ENCODE measurements at regions not wholly inside any gene's neighbourhood (a gene's known extent, or its start where the extent isn't known, plus 50 kb on each side); places are given as distances from the start of the nearest gene placed in this dataset.
A peak's percentile ranks its signal among the peaks of the same experiment; 100 is the strongest.

- TF ChIP-seq FOXP4 (CRISPR knock-in tag; IDR thresholded peaks at IDR 0.05; ENCODE audit: borderline replicate concordance): no peak
- TF ChIP-seq HLTF (IDR thresholded peaks at IDR 0.05): no peak
- no peak for TF ChIP-seq ZNF274 (IDR thresholded peaks at IDR 0.05; ENCODE audit: borderline replicate concordance, low read depth, low read length)
- peak; percentile 45; the same call in 1 of the 2 replicates for TF ChIP-seq FOSL1 (tag; conservative IDR thresholded peaks at IDR 0.05)
Measured at GRCh38 chrX:114049063-114049462, 534.8 kb upstream of the HTR2C start (continued).

- peaks cover 56% of the 10 kb centered on the region for H3K79me2 ChIP-seq (ENCODE audit: control insufficient read depth, insufficient read depth, low read length)
- CTCF ChIA-PET (ENCODE audit: low intra/inter-chr PET ratio): no interaction called here
- no peak overlapping the region; a peak in 1 of 4 replicates for H3K9ac ChIP-seq (ENCODE audit: insufficient read depth in 1 of 2, low read depth in 2 of 2, low read length in 2 of 2)
- H3K27me3 ChIP-seq (ENCODE audit: control insufficient read depth in 2 of 2, insufficient read depth in 2 of 2, low read length in 2 of 2): no peaks in the 10 kb centered on the region
- WGBS (ENCODE audit: insufficient coverage, low coverage, missing lambda C conversion rate): 29% methylated on average over 7 of the region's 7 CpGs
- H3K9me3 ChIP-seq (replicated peaks; ENCODE audit: control insufficient read depth, insufficient read depth, low read depth, low read length): no peaks in the 10 kb centered on the region
- peaks cover 26% of the 10 kb centered on the region for H3K36me3 ChIP-seq (ENCODE audit: control insufficient read depth, insufficient read depth, low read length)
- FAIRE-seq (no peak), DNase-seq (ENCODE audit: extremely low read depth in 1 of 4, low spot score in 3 of 4) (no peak), ATAC-seq (peak; percentile 26)
- intact Hi-C loops (cut with micrococcal nuclease) (no loop called here), in situ Hi-C loops (cut with MboI) (no loop called here)
- H2AFZ ChIP-seq (ENCODE audit: low read depth, low read length): peak overlapping the region; percentile 51; the same call in 1 of the 2 replicates
- no TSS peak for BruUV-seq (replicated peaks)
- H3K4me3 ChIP-seq: no peak overlapping the region
- peaks cover 0 to 18% of the 10 kb centered on the region in 2 experiments; a peak in 3 of 5 replicates for H3K4me1 ChIP-seq (replicated peaks in 1 of 2; ENCODE audit: control insufficient read depth in 2 of 2, insufficient read depth in 2 of 2, low read length in 2 of 2)
- H3K9me1 ChIP-seq (ENCODE audit: control insufficient read depth, insufficient read depth, low read length): no peaks in the 10 kb centered on the region
- POLR2A ChIA-PET: interaction anchor here (0.6 to 2.5 kb wide), 6 partner anchors 9 to 109 kb away, joined by 3 to 12 read pairs (median 4); no protein-coding TSS in a partner anchor
- no peaks in the 10 kb centered on the region for H4K20me1 ChIP-seq (replicated peaks; ENCODE audit: control insufficient read depth, insufficient read depth, low read length)
- peak overlapping the region; percentile 18; the same call in 1 of the 2 replicates for H3K4me2 ChIP-seq (ENCODE audit: insufficient read depth, low read length)
- H3K27ac ChIP-seq (ENCODE audit: extremely low read depth, low read depth, low read length): 0 out of 3 replicates have a peak overlapping the region, but pooled peaks have one; percentile 26
- TF ChIP-seq RAD51 (IDR thresholded peaks at IDR 0.05; ENCODE audit: borderline replicate concordance, low read depth) (peak; percentile 61; the same call in 1 of the 2 replicates), NR2C1 (IDR thresholded peaks at IDR 0.05) (no peak), NR2C1 (tag; IDR thresholded peaks at IDR 0.05) (0 out of 2 replicates have a peak, but pooled peaks have one; percentile 14), HMGXB4 (CRISPR knock-in tag; IDR thresholded peaks at IDR 0.05) (no peak), ZNF695 (CRISPR knock-in tag; IDR thresholded peaks at IDR 0.05) (no peak), USF2 (CRISPR knock-in tag; IDR thresholded peaks at IDR 0.05) (peak; percentile 22; the same call in 1 of the 2 replicates), ZNF232 (CRISPR knock-in tag; IDR thresholded peaks at IDR 0.05) (no peak), HDGF (IDR thresholded peaks at IDR 0.05) (no peak), SMAD4 (CRISPR knock-in tag; conservative IDR thresholded peaks at IDR 0.05) (peak; percentile 37; the same call in 1 of the 2 replicates), SFPQ (IDR thresholded peaks at IDR 0.05; ENCODE audit: low read depth, low read length) (no peak), TCF3 (CRISPR knock-in tag; IDR thresholded peaks at IDR 0.05) (no peak)
Measured at GRCh38 chrX:114047558-114047957, 536.3 kb upstream of the HTR2C start.

All from K562 (cell line).